Adrenal gland (tissue), 9 donors: ENCODE measurements at regions not wholly inside any gene's neighbourhood (a gene's known extent, or its start where the extent isn't known, plus 50 kb on each side); places are given as distances from the start of the nearest gene placed in this dataset.

Experiments used
- DNase-seq, 7 donors: peaks; one replicate each; pipeline ENCODE4 v3.0.0-alpha.2; 2019 to 2020
- H3K27ac ChIP-seq, 5 donors: fragments of 200-600 bp; sonication (generic) in 4 of 5; 1 replicate in 3 of 5; 2 replicates in 2 of 5; pipeline versions ENCODE4 v1.5.1 to v1.8.0; 2016 to 2020; ENCODE audit warnings: mild to moderate bottlenecking in 1 of 5
- H3K27me3 ChIP-seq: fragments of 200-600 bp; 2 replicates; pipeline ENCODE4 v1.8.0; 2021
- H3K36me3 ChIP-seq, 2 donors: fragments of 200-600 bp; replicated peaks in 1 of 2; 1 replicate in 1 of 2; 2 replicates in 1 of 2; pipeline versions ENCODE4 v1.5.1 to v1.8.0; 2018 to 2022
- H3K4me1 ChIP-seq, 2 donors: fragments of 200-600 bp; replicated peaks in 1 of 2; 1 replicate in 1 of 2; 2 replicates in 1 of 2; pipeline versions ENCODE4 v1.5.1 to v1.8.0; 2018 to 2021
- H3K4me3 ChIP-seq, 4 donors: fragments of 200-600 bp; sonication (generic) in 3 of 4; one replicate each; pipeline ENCODE4 v1.5.1; 2016 to 2018
- H3K9me3 ChIP-seq, 3 donors: fragments of 200-600 bp; sonication (generic) in 1 of 3; replicated peaks in 1 of 3; 1 replicate in 2 of 3; 2 replicates in 1 of 3; pipeline versions ENCODE4 v1.5.1 to v1.8.0; 2016 to 2021
- POLR2A ChIP-seq, 2 donors: fragments of 450-650 bp; IDR thresholded peaks; one replicate each; pipeline ENCODE4 v1.6.1; 2017; ENCODE audit warnings: antibody characterized with exemption in 2 of 2, mild to moderate bottlenecking in 2 of 2, moderate library complexity in 1 of 2
- WGBS, 4 donors: extraction: QIAGEN DNeasy Blood & Tissue Kit in 2 of 4; methylation state at CpG; one replicate each; pipeline versions ENCODE4 v1.1.5 to v1.1.7; 2013 to 2017; 5-methylcytosine and 5-hydroxymethylcytosine counted together
- intact Hi-C, 2 donors: fragments of 100-400 bp; cut with DNase I; formaldehyde crosslinking; loops; one replicate each; pipeline versions ENCODE4 v1.14.1 to v1.15.0; 2022 to 2023
- TF ChIP-seq, protein P1 (sequence below), 6 experiments: fragments of 450-650 bp in 4 of 6; fragments of 200-600 bp in 2 of 6; sonication (generic) in 1 of 6; IDR thresholded peaks; 1 replicate in 5 of 6; 2 replicates in 1 of 6; pipeline versions ENCODE4 v1.5.1 to v1.8.0; 2016 to 2021; ENCODE audit warnings: antibody characterized with exemption in 6 of 6, mild to moderate bottlenecking in 2 of 6, moderate library complexity in 1 of 6
- donor health status: healthy with polysubstance abuse.
- donor health status: Bipolar disorder and iron deficiency.
- donor health status: DM: yes; HTN: yes; CAD: no.
- donor health status: DM: no; HTN: no; CAD: no.
- donor health status: DM: no; HTN: no; CAD: no.

DNA sequence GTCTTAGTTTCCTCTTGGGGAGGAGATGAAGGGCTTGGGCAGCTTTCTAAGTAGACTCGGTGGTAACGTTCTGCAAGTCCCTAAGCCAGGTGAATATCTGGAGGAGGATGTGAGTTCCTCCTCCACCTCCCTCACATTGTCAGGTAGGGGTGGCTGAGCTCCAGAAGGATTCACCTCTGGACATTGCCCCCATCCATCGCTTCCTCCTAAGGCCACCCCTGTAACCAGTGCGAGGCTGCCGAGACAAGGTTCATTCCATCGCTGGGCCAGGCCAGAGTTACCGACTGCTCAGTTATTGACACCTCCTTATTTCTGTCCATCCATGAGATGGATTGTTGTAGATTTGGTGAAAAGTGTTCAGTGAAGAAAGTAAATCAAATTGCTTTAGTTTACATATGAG, 334.1 kb upstream of the KLF6 start:
- Histone ChIP-seq H3K27ac (no peak overlapping the region), H3K27me3 (no peaks in the 10 kb centered on the region), H3K4me3 (no peak overlapping the region), H3K9me3 (no peaks in the 10 kb centered on the region), H3K4me1 (no peaks in the 10 kb centered on the region), H3K36me3 (no peaks in the 10 kb centered on the region)
- DNase-seq, result no peak
- intact Hi-C loops, result no loop called here
- 77 to 85% (median 84%) methylated on average over 7 of the region's 7 CpGs for WGBS, 4 donors
- TF ChIP-seq POLR2A (IDR thresholded peaks at IDR 0.05), result no peak
- TF ChIP-seq, protein P1, sequence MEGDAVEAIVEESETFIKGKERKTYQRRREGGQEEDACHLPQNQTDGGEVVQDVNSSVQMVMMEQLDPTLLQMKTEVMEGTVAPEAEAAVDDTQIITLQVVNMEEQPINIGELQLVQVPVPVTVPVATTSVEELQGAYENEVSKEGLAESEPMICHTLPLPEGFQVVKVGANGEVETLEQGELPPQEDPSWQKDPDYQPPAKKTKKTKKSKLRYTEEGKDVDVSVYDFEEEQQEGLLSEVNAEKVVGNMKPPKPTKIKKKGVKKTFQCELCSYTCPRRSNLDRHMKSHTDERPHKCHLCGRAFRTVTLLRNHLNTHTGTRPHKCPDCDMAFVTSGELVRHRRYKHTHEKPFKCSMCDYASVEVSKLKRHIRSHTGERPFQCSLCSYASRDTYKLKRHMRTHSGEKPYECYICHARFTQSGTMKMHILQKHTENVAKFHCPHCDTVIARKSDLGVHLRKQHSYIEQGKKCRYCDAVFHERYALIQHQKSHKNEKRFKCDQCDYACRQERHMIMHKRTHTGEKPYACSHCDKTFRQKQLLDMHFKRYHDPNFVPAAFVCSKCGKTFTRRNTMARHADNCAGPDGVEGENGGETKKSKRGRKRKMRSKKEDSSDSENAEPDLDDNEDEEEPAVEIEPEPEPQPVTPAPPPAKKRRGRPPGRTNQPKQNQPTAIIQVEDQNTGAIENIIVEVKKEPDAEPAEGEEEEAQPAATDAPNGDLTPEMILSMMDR (IDR thresholded peaks at IDR 0.05), result no peak

DNA sequence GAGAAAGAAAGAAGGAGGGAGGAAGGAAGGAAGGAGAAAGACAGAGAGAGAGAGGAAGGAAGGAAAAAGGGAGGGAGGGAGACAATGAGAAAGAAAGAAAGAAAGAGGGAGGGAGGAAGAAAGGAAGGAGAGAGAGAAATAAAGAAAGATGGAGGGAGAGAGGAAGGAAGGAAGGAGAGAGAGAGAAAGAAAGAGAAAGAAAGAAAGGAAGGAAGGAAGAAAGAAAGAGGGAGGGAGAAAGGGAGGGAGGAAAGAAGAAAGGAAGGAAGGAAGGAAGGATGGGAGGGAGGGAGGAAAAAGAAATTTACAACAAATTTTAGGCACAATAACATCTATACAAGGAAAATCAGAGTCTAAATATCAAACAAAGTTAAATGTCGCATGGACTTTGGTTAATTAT, 332.6 kb upstream of the KLF6 start:
- H3K4me1 ChIP-seq, result no peaks in the 10 kb centered on the region
- 89 to 100% (median 95%) methylated on average over 1 of the region's 1 CpG for WGBS, 4 donors
- H3K4me3 ChIP-seq, result no peak overlapping the region
- no peak overlapping the region for H3K27ac ChIP-seq
- no peaks in the 10 kb centered on the region for H3K9me3 ChIP-seq
- no peaks in the 10 kb centered on the region for H3K36me3 ChIP-seq
- TF ChIP-seq, protein P1 (IDR thresholded peaks at IDR 0.05), result no peak
- TF ChIP-seq POLR2A (IDR thresholded peaks at IDR 0.05), result no peak
- intact Hi-C loops, result no loop called here
- no peaks in the 10 kb centered on the region for H3K27me3 ChIP-seq
- no peak for DNase-seq

DNA sequence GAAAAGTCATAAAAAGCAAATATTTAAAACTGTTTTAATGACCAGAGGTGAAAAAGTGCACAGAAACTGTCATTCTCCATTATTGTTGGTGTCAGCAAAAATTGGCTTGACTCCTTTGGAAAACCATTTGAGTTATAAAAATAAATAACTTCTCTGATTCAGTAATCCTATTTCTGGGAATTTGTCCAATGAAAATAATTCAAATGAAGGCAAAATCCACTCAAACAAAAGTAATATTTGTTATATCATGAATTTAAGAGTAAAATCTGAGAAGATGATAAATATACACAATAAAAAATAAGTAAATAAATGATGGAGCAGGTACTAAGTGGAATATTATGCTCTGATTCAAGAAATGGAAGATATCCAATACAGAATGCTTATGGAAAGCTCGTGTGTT, 326.6 kb upstream of the KLF6 start:
- H3K27me3 ChIP-seq, result no peaks in the 10 kb centered on the region
- TF ChIP-seq, protein P1 (IDR thresholded peaks at IDR 0.05), result no peak
- TF ChIP-seq POLR2A (IDR thresholded peaks at IDR 0.05), result no peak
- H3K4me3 ChIP-seq, result no peak overlapping the region
- intact Hi-C loops, result no loop called here
- WGBS, 4 donors, result 39 to 70% (median 62%) methylated on average over 1 of the region's 1 CpG
- H3K36me3 ChIP-seq, result no peaks in the 10 kb centered on the region
- no peaks in the 10 kb centered on the region for H3K4me1 ChIP-seq
- DNase-seq, result no peak
- no peaks in the 10 kb centered on the region for H3K9me3 ChIP-seq
- no peak overlapping the region for H3K27ac ChIP-seq

DNA sequence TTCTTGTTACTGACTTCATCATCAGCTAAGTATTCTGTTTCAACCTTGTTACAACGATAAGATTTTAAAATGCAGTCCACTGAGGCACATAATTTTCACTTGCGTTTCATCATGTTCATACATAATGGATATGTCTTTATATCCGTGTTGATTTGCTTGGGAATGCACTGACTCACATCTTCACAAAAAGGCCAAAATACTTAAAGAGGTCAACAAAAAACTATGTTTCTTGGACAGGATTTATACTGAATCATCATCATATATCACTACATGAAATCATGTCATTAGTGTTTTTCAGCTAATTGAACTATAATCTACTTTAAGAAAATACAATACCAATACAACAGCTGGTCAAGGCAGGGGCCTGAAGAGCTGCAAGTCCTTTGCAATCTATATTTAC, 324.5 kb upstream of the KLF6 start:
- Histone ChIP-seq H3K27ac (no peak overlapping the region), H3K9me3 (no peaks in the 10 kb centered on the region), H3K4me3 (no peak overlapping the region), H3K36me3 (no peaks in the 10 kb centered on the region), H3K4me1 (no peaks in the 10 kb centered on the region), H3K27me3 (no peaks in the 10 kb centered on the region)
- TF ChIP-seq POLR2A (IDR thresholded peaks at IDR 0.05), result no peak
- TF ChIP-seq, protein P1 (IDR thresholded peaks at IDR 0.05), result no peak
- no peak for DNase-seq
- WGBS, 4 donors, result 78 to 86% (median 78%) methylated on average over 3 of the region's 3 CpGs
- intact Hi-C loops, result no loop called here
